Left lung (tissue), 4 donors: ENCODE measurements at regions not wholly inside any gene's neighbourhood (a gene's known extent, or its start where the extent isn't known, plus 50 kb on each side); places are given as distances from the start of the nearest gene placed in this dataset.
"Not testable (repeated sequence)": the region's sequence is repeated elsewhere in the genome, so short reads cannot be mapped to it uniquely, and the experiment has no call there.

Source experiments
- ATAC-seq: fragments of 200-7000 bp; cut with Tn5 transposase; one replicate; pipeline ENCODE4 v1.9.1; 2020; ENCODE audit warnings: moderate library complexity
- DNase-seq, 4 donors: peaks; one replicate each; pipeline ENCODE4 v3.0.0-alpha.2; 2013 to 2020
- H3K27ac ChIP-seq, 2 donors: fragments of 200-600 bp; sonication (generic) in 1 of 2; one replicate each; pipeline versions ENCODE4 v1.5.0 to v1.8.0; 2020 to 2021
- H3K27me3 ChIP-seq, 2 donors: fragments of 200-600 bp; sonication (generic) in 1 of 2; one replicate each; pipeline versions ENCODE4 v1.5.0 to v1.8.0; 2020 to 2021
- H3K36me3 ChIP-seq, 2 donors: fragments of 200-600 bp; sonication (generic) in 1 of 2; one replicate each; pipeline versions ENCODE4 v1.5.0 to v1.8.0; 2020 to 2021
- H3K4me1 ChIP-seq, 2 donors: fragments of 200-600 bp; one replicate each; pipeline ENCODE4 v1.8.0; 2021
- H3K4me3 ChIP-seq, 2 donors: fragments of 200-600 bp; sonication (generic) in 1 of 2; one replicate each; pipeline versions ENCODE4 v1.5.0 to v1.8.0; 2020 to 2021; ENCODE audit warnings: mild to moderate bottlenecking in 1 of 2
- H3K9me3 ChIP-seq, 2 donors: fragments of 200-600 bp; sonication (generic) in 1 of 2; one replicate each; pipeline versions ENCODE4 v1.5.0 to v1.8.0; 2020 to 2021
- CTCF ChIP-seq, 2 donors: fragments of 200-600 bp; sonication (generic) in 1 of 2; IDR thresholded peaks; one replicate each; pipeline versions ENCODE4 v1.5.0 to v1.8.0; 2021; ENCODE audit warnings: antibody characterized with exemption in 2 of 2
- intact Hi-C, 2 donors: fragments of 100-400 bp; cut with DNase I; formaldehyde crosslinking; loops; one replicate each; pipeline versions ENCODE4 v1.11.2 to v1.14.2; 2022
- donor health status: DM: no; HTN: yes; CAD: no.
- donor health status: DM: no; HTN: no; CAD: no.

GRCh38 chr2:242004223-242004901 is 134.8 kb downstream of the RTP5 start:
- H3K27me3 ChIP-seq: no peaks in the 10 kb centered on the region
- no peaks in the 10 kb centered on the region for H3K9me3 ChIP-seq
- no peak overlapping the region for H3K4me3 ChIP-seq
- no peak for TF ChIP-seq CTCF (IDR thresholded peaks at IDR 0.05)
- no peaks in the 10 kb centered on the region for H3K4me1 ChIP-seq
- peak in 1 of 4 donors; percentile 70 for DNase-seq
- H3K36me3 ChIP-seq: no peaks in the 10 kb centered on the region
- ATAC-seq: no peak
- intact Hi-C loops: no loop called here
- H3K27ac ChIP-seq: no peak overlapping the region

GRCh38 chr2:242004902-242005230 is 135.3 kb downstream of the RTP5 start:
- Histone ChIP-seq H3K27me3 (no peaks in the 10 kb centered on the region), H3K36me3 (no peaks in the 10 kb centered on the region), H3K4me3 (no peak overlapping the region), H3K27ac (no peak overlapping the region), H3K4me1 (no peaks in the 10 kb centered on the region), H3K9me3 (no peaks in the 10 kb centered on the region)
- TF ChIP-seq CTCF (IDR thresholded peaks at IDR 0.05): no peak
- intact Hi-C loops: no loop called here
- ATAC-seq (no peak), DNase-seq (no peak)

- H3K4me1 ChIP-seq, H3K36me3 ChIP-seq, ATAC-seq, H3K27me3 ChIP-seq, intact Hi-C loops, H3K9me3 ChIP-seq, H3K4me3 ChIP-seq, H3K27ac ChIP-seq: not testable (repeated sequence)
- peak in 1 of 4 donors; percentile 34 for DNase-seq
Measured at GRCh38 chr2:242006091-242006634, 136.6 kb downstream of the RTP5 start.

- H3K27ac ChIP-seq, ATAC-seq, H3K4me1 ChIP-seq, H3K4me3 ChIP-seq, H3K36me3 ChIP-seq, H3K9me3 ChIP-seq, intact Hi-C loops, H3K27me3 ChIP-seq, DNase-seq: not testable (repeated sequence)
Measured at GRCh38 chr2:242008908-242009307, 139.4 kb downstream of the RTP5 start.

- DNase-seq, ATAC-seq, H3K4me1 ChIP-seq, H3K36me3 ChIP-seq, H3K9me3 ChIP-seq, H3K27ac ChIP-seq, intact Hi-C loops, H3K4me3 ChIP-seq, H3K27me3 ChIP-seq: not testable (repeated sequence)
Measured at GRCh38 chr2:242009846-242010245, 140.3 kb downstream of the RTP5 start.

- H3K9me3 ChIP-seq, H3K27me3 ChIP-seq, H3K4me1 ChIP-seq, H3K27ac ChIP-seq, H3K4me3 ChIP-seq, DNase-seq, ATAC-seq, H3K36me3 ChIP-seq, intact Hi-C loops: not testable (repeated sequence)
Measured at GRCh38 chr2:242010252-242011166, 141.0 kb downstream of the RTP5 start.

GRCh38 chr2:242011167-242011513 is 141.6 kb downstream of the RTP5 start:
- Histone ChIP-seq H3K4me1 (no peaks in the 10 kb centered on the region), H3K27me3 (no peaks in the 10 kb centered on the region), H3K4me3 (no peak overlapping the region), H3K36me3 (no peaks in the 10 kb centered on the region), H3K9me3 (no peaks in the 10 kb centered on the region), H3K27ac (no peak overlapping the region)
- DNase-seq: no peak
- intact Hi-C loops: no loop called here
- no peak for TF ChIP-seq CTCF (IDR thresholded peaks at IDR 0.05)
- no peak for ATAC-seq
